IMR-90 (cell line): ENCODE measurements at regions not wholly inside any gene's neighbourhood (a gene's known extent, or its start where the extent isn't known, plus 50 kb on each side); places are given as distances from the start of the nearest gene placed in this dataset.

ENCODE experiments used
- ATAC-seq: fragments of 200-7000 bp; cut with Tn5 transposase; 2 replicates; pipeline ENCODE4 v1.9.1; 2020; ENCODE audit warnings: low read depth, mild to moderate bottlenecking, moderate library complexity
- BruUV-seq: library from RNA; stranded (reverse); fragments of 400-500 nt; replicated peaks from 2 replicates; lab custom pipeline; 2021; lab: Mats Ljungman, UMichigan
- CTCF ChIA-PET: fragments of 300-600 bp; formaldehyde crosslinking; extraction: SDS; loops from one replicate; lab custom pipeline; 2021; ENCODE audit warnings: antibody characterized with exemption; lab: Yijun Ruan, JAX
- POLR2A ChIA-PET: fragments of 300-600 bp; sonication (Branson Sonifier 250); formaldehyde crosslinking; loops from one replicate; lab custom pipeline; 2022; ENCODE audit warnings: antibody characterized with exemption; ENCODE audit not compliant: unreplicated experiment; lab: Charles Lee
- DNase-seq: peaks from one replicate; pipeline ENCODE4 v3.0.0; 2013
- H2AFZ ChIP-seq: replicated peaks from 2 replicates; pipeline ENCODE3; 2013; ENCODE audit warnings: low read length, mild to moderate bottlenecking; ENCODE audit not compliant: poor library complexity
- H2AK5ac ChIP-seq: 2 replicates; pipeline ENCODE4 v1.6.1; 2013; ENCODE audit warnings: low read depth, low read length, inconsistent platforms
- H2AK9ac ChIP-seq: replicated peaks from 2 replicates; pipeline ENCODE3; 2013; ENCODE audit warnings: mild to moderate bottlenecking, low read depth, low read length, moderate library complexity; ENCODE audit not compliant: poor library complexity
- H2BK120ac ChIP-seq: 2 replicates; pipeline ENCODE4 v1.6.1; 2013; ENCODE audit warnings: low read depth, low read length, inconsistent platforms
- H2BK15ac ChIP-seq: 3 replicates; pipeline ENCODE4 v1.6.1; 2013; ENCODE audit warnings: low read depth, low read length, inconsistent platforms
- H2BK20ac ChIP-seq: 2 replicates; pipeline ENCODE4 v1.6.1; 2013; ENCODE audit warnings: low read depth, mild to moderate bottlenecking, inconsistent platforms, low read length, moderate library complexity
- H2BK5ac ChIP-seq: 2 replicates; pipeline ENCODE4 v1.6.1; 2013; ENCODE audit warnings: mild to moderate bottlenecking, low read depth, low read length, inconsistent platforms; ENCODE audit not compliant: poor library complexity, severe bottlenecking
- H3K14ac ChIP-seq: replicated peaks from 2 replicates; pipeline ENCODE4 v1.6.1; 2013; ENCODE audit warnings: low read depth, low read length, inconsistent platforms
- H3K18ac ChIP-seq: 2 replicates; pipeline ENCODE4 v1.6.1; 2013; ENCODE audit warnings: low read depth, low read length, control low read depth
- H3K23ac ChIP-seq: 2 replicates; pipeline ENCODE4 v1.6.1; 2013; ENCODE audit warnings: low read depth, low read length, inconsistent platforms
- H3K27ac ChIP-seq: 2 replicates; pipeline ENCODE4 v1.5.1; 2013; ENCODE audit warnings: mild to moderate bottlenecking, control low read depth, low read length; ENCODE audit not compliant: insufficient read depth
- H3K27me3 ChIP-seq: 2 replicates; pipeline ENCODE4 v1.6.1; 2013; ENCODE audit warnings: low read length; ENCODE audit not compliant: control insufficient read depth, insufficient read depth
- H3K36me3 ChIP-seq: 2 replicates; pipeline ENCODE4 v1.6.1; 2013; ENCODE audit warnings: low read length, mixed read lengths; ENCODE audit not compliant: control insufficient read depth, insufficient read depth
- H3K4ac ChIP-seq: 2 replicates; pipeline ENCODE4 v1.6.1; 2013; ENCODE audit warnings: low read depth, low read length, inconsistent platforms
- H3K4me1 ChIP-seq: 2 replicates; pipeline ENCODE4 v1.6.1; 2013; ENCODE audit warnings: low read length, mixed read lengths; ENCODE audit not compliant: control insufficient read depth, insufficient read depth
- H3K4me2 ChIP-seq: 2 replicates; pipeline ENCODE4 v1.6.1; 2013; ENCODE audit warnings: low read depth, mild to moderate bottlenecking, control low read depth, low read length, moderate library complexity
- H3K4me3 ChIP-seq: 2 replicates; pipeline ENCODE4 v1.5.1; 2013; ENCODE audit warnings: low read depth, mild to moderate bottlenecking, control low read depth, low read length, moderate library complexity; ENCODE audit not compliant: insufficient read depth
- H3K56ac ChIP-seq: 2 replicates; pipeline ENCODE4 v1.6.1; 2013; ENCODE audit warnings: low read length, inconsistent platforms; ENCODE audit not compliant: insufficient read depth; ENCODE audit errors: extremely low read depth
- H3K79me1 ChIP-seq, 2 experiments: 2 replicates each; pipeline ENCODE4 v1.6.1; 2013; ENCODE audit warnings: low read length in 2 of 2, inconsistent platforms in 1 of 2, low read depth in 1 of 2
- H3K9ac ChIP-seq: 2 replicates; pipeline ENCODE4 v1.6.1; 2013; ENCODE audit warnings: low read depth, low read length, control low read depth
- H3K9me1 ChIP-seq: 2 replicates; pipeline ENCODE4 v1.6.1; 2013; ENCODE audit warnings: low read length, inconsistent platforms; ENCODE audit not compliant: insufficient read depth
- H3K9me3 ChIP-seq: 2 replicates; pipeline ENCODE4 v1.6.1; 2013; ENCODE audit warnings: low read length; ENCODE audit not compliant: control insufficient read depth, insufficient read depth
- H4K20me1 ChIP-seq: 2 replicates; pipeline ENCODE4 v1.6.1; 2013; ENCODE audit warnings: low read length, inconsistent platforms; ENCODE audit not compliant: insufficient read depth
- H4K5ac ChIP-seq: 2 replicates; pipeline ENCODE4 v1.6.1; 2013; ENCODE audit warnings: mild to moderate bottlenecking, low read depth, low read length, control low read depth
- H4K8ac ChIP-seq, 2 experiments: 2 replicates each; pipeline ENCODE4 v1.6.1; 2013; ENCODE audit warnings: low read depth in 2 of 2, low read length in 2 of 2, control low read depth in 1 of 2, inconsistent platforms in 1 of 2
- H4K91ac ChIP-seq: 2 replicates; pipeline ENCODE4 v1.6.1; 2013; ENCODE audit warnings: low read depth, low read length, inconsistent platforms; ENCODE audit not compliant: insufficient read depth
- CEBPB ChIP-seq: IDR thresholded peaks from 2 replicates; pipeline ENCODE4 v1.6.1; 2012; ENCODE audit warnings: low read depth, low read length, improper control_type of control experiment
- FOS ChIP-seq: fragments of 150-350 bp; IDR thresholded peaks from 2 replicates; pipeline ENCODE4 v1.6.1; 2016; ENCODE audit warnings: low read depth, low read length
- RCOR1 ChIP-seq: IDR thresholded peaks from 2 replicates; pipeline ENCODE4 v1.6.1; 2012; ENCODE audit warnings: mild to moderate bottlenecking, low read length, improper control_type of control experiment; ENCODE audit not compliant: insufficient replicate concordance
- SMC3 ChIP-seq: fragments of 150-350 bp; IDR thresholded peaks from 2 replicates; pipeline ENCODE4 v1.6.1; 2016; ENCODE audit warnings: low read depth, mild to moderate bottlenecking, antibody characterized with exemption, low read length, moderate library complexity
- WGBS, 2 experiments: methylation state at CpG; one replicate each; pipeline versions ENCODE4 v1.1.5 to v1.1.7; 2013; ENCODE audit warnings: missing lambda C conversion rate in 2 of 2; ENCODE audit not compliant: insufficient read length in 1 of 2; ENCODE audit errors: extremely low coverage in 2 of 2; 5-methylcytosine and 5-hydroxymethylcytosine counted together
- dilution Hi-C: fragments of 300-500 bp; cut with HindIII; formaldehyde crosslinking; loops from one replicate; pipeline ENCODE4 v1.14.3; 2018; ENCODE audit warnings: low sequenced_read_pairs; ENCODE audit not compliant: unreplicated experiment
- in situ Hi-C: fragments of 300-500 bp; cut with MboI; formaldehyde crosslinking; loops from 3 replicates; pipeline ENCODE4 v1.14.3; 2019; ENCODE audit warnings: low sequenced_read_pairs, inconsistent platforms, mixed read lengths
- intact Hi-C: fragments of 100-400 bp; cut with micrococcal nuclease; formaldehyde crosslinking; loops from 2 replicates; pipeline ENCODE4 v1.10.0; 2022
- TF ChIP-seq, protein P1 (sequence below): conservative IDR thresholded peaks from 2 replicates; pipeline ENCODE4 v1.5.1; 2012; ENCODE audit warnings: mild to moderate bottlenecking, low read depth, low read length, improper control_type of control experiment

DNA sequence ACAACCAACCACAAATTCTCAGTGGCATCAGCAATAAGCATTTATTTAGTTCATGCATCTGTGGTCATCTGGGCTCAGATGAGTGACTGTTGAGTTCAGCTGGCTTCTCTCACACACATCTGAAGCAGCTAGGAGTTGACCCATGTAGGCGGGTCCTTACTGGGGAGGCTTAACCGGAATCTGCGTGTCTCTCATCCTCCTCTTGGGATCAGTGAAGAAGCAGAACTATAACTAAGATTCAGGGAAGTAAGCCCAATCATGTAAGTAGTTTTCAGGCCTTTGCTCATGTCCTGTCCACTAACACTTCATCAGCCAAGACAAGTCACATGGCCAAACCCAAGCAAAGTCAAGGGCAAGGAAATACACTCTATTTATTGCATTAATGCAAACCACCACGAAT lies 236.2 kb downstream of the C11orf87 start:
- Histone ChIP-seq H2BK5ac (no peak overlapping the region), H4K20me1 (no peaks in the 10 kb centered on the region), H4K91ac (no peak overlapping the region), H3K18ac (no peak overlapping the region), H2AK5ac (no peak overlapping the region), H3K9me3 (no peaks in the 10 kb centered on the region), H3K9ac (no peak overlapping the region), H3K4me3 (no peak overlapping the region), H3K36me3 (no peaks in the 10 kb centered on the region), H3K9me1 (no peaks in the 10 kb centered on the region), H2AFZ (no peak overlapping the region), H3K56ac (no peak overlapping the region), H2BK15ac (no peak overlapping the region), H3K27me3 (no peaks in the 10 kb centered on the region), H2BK120ac (no peak overlapping the region), H3K23ac (no peak overlapping the region), H2AK9ac (no peak overlapping the region), H4K8ac (no peak overlapping the region), H2BK20ac (no peak overlapping the region), H3K27ac (no peak overlapping the region), H3K14ac (no peak overlapping the region), H3K4me2 (no peak overlapping the region), H4K5ac (no peak overlapping the region), H3K79me1 (no peaks in the 10 kb centered on the region), H3K4ac (no peak overlapping the region), H3K4me1 (no peaks in the 10 kb centered on the region)
- WGBS, 2 experiments, result no CpG with 5 or more reads among the region's 4 CpGs
- dilution Hi-C loops, result no loop called here
- ChIA-PET CTCF (no interaction called here), POLR2A (no interaction called here)
- DNase-seq, result no peak
- no peak for ATAC-seq
- no TSS peak for BruUV-seq
- in situ Hi-C loops, result no loop called here
- TF ChIP-seq SMC3 (no peak), CEBPB (no peak), FOS (no peak), RCOR1 (no peak)
- TF ChIP-seq, protein P1, sequence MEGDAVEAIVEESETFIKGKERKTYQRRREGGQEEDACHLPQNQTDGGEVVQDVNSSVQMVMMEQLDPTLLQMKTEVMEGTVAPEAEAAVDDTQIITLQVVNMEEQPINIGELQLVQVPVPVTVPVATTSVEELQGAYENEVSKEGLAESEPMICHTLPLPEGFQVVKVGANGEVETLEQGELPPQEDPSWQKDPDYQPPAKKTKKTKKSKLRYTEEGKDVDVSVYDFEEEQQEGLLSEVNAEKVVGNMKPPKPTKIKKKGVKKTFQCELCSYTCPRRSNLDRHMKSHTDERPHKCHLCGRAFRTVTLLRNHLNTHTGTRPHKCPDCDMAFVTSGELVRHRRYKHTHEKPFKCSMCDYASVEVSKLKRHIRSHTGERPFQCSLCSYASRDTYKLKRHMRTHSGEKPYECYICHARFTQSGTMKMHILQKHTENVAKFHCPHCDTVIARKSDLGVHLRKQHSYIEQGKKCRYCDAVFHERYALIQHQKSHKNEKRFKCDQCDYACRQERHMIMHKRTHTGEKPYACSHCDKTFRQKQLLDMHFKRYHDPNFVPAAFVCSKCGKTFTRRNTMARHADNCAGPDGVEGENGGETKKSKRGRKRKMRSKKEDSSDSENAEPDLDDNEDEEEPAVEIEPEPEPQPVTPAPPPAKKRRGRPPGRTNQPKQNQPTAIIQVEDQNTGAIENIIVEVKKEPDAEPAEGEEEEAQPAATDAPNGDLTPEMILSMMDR, result no peak
- intact Hi-C loops, result no loop called here
